ENCODE measurements at regions not wholly inside any gene's neighbourhood (a gene's known extent, or its start where the extent isn't known, plus 50 kb on each side); places are given as distances from the start of the nearest gene placed in this dataset.

- H3K4me3 ChIP-seq: no peak overlapping the region
- WGBS: 86% methylated on average over 3 of the region's 3 CpGs
- intact Hi-C loops (cut with DNase I): no loop called here
- no peaks in the 10 kb centered on the region for H3K9me3 ChIP-seq
- TF ChIP-seq POLR2A (IDR thresholded peaks at IDR 0.05) (no peak), POLR2AphosphoS5 (IDR thresholded peaks at IDR 0.05) (no peak)
- TF ChIP-seq, protein P1, sequence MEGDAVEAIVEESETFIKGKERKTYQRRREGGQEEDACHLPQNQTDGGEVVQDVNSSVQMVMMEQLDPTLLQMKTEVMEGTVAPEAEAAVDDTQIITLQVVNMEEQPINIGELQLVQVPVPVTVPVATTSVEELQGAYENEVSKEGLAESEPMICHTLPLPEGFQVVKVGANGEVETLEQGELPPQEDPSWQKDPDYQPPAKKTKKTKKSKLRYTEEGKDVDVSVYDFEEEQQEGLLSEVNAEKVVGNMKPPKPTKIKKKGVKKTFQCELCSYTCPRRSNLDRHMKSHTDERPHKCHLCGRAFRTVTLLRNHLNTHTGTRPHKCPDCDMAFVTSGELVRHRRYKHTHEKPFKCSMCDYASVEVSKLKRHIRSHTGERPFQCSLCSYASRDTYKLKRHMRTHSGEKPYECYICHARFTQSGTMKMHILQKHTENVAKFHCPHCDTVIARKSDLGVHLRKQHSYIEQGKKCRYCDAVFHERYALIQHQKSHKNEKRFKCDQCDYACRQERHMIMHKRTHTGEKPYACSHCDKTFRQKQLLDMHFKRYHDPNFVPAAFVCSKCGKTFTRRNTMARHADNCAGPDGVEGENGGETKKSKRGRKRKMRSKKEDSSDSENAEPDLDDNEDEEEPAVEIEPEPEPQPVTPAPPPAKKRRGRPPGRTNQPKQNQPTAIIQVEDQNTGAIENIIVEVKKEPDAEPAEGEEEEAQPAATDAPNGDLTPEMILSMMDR (IDR thresholded peaks at IDR 0.05): no peak
- no peaks in the 10 kb centered on the region for H3K4me1 ChIP-seq (replicated peaks)
- no peak for DNase-seq (ENCODE audit: low spot score)
- H3K36me3 ChIP-seq: no peaks in the 10 kb centered on the region
- H3K27me3 ChIP-seq (replicated peaks; ENCODE audit: insufficient read depth): no peaks in the 10 kb centered on the region
- no peak overlapping the region for H3K27ac ChIP-seq
These were observed 152.8 kb upstream of the PRLR start for GRCh38 chr5:35383041-35383440.

DNA sequence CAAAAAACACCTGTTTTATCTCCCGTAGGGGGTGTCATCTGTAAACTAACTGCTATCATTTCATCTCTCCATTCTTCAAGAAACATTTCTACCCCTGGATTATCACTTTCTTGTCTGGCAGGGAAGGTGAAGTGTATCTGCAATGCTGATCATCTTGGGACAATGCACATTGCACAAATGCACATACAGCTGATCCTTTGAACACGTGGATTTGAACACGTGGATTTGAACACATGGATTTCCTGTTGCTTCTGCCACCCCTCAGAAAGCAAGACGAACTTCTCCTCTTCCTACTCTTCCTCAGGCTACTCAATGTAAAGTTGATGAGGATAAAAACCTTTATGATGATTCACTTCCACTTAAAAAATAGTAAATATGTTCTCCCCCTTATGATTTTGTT lies 147.4 kb upstream of the PRLR start:
- Histone ChIP-seq H3K27ac (no peak overlapping the region), H3K4me3 (no peak overlapping the region), H3K9me3 (no peaks in the 10 kb centered on the region), H3K27me3 (replicated peaks; ENCODE audit: insufficient read depth) (no peaks in the 10 kb centered on the region), H3K4me1 (replicated peaks) (no peaks in the 10 kb centered on the region), H3K36me3 (no peaks in the 10 kb centered on the region)
- intact Hi-C loops (cut with DNase I): no loop called here
- no peak for DNase-seq (ENCODE audit: low spot score)
- 53% methylated on average over 4 of the region's 4 CpGs for WGBS
- TF ChIP-seq, protein P1 (IDR thresholded peaks at IDR 0.05): no peak
- TF ChIP-seq POLR2AphosphoS5 (IDR thresholded peaks at IDR 0.05): no peak
- no peak for TF ChIP-seq POLR2A (IDR thresholded peaks at IDR 0.05)

DNA sequence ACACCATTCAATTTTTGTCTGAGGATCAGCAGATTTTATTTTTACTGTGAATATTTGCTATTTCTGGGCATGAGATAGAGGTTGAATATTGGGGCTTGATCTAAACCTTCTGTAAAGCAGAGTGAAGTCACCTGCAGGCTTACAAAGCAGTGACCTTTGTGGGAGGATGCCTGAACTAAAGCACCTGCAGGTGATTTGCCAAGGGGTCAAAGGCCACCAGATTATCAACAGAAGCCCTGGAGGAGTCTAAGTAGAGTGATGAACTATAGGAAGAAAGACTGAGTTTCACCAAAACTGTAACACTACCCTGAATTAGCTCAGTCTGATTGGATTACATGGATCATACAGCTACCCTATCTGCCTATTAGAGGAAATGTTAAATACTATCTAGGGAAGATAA lies 144.3 kb upstream of the PRLR start:
- Histone ChIP-seq H3K36me3 (no peaks in the 10 kb centered on the region), H3K27ac (no peak overlapping the region), H3K4me1 (replicated peaks) (no peaks in the 10 kb centered on the region), H3K27me3 (replicated peaks; ENCODE audit: insufficient read depth) (no peaks in the 10 kb centered on the region), H3K4me3 (no peak overlapping the region), H3K9me3 (no peaks in the 10 kb centered on the region)
- DNase-seq (ENCODE audit: low spot score): no peak
- TF ChIP-seq, protein P1 (IDR thresholded peaks at IDR 0.05): no peak
- TF ChIP-seq POLR2AphosphoS5 (IDR thresholded peaks at IDR 0.05) (no peak), POLR2A (IDR thresholded peaks at IDR 0.05) (no peak)
- intact Hi-C loops (cut with DNase I): no loop called here

DNA sequence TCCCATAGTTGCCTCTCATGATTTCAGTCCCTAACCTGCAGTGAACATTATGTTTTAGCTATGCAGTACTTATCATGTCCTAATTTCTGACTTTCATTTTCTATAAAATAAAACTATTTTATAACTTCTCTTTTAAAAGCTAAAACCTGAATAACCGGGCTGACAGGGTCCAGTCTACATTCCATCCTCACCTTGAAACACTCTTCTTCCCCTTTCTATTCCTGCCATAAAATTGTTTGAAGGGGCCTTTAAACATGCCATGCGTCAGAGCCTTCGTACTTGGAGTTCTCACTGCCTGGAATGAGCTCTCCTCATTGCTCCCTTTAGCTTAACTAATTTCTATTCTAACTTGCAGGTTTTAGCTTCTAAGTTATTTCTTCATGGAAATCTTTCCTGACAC lies 143.0 kb upstream of the PRLR start:
- WGBS: 49% methylated on average over 3 of the region's 3 CpGs
- peak; percentile 16 for DNase-seq (ENCODE audit: low spot score)
- Histone ChIP-seq H3K9me3 (no peaks in the 10 kb centered on the region), H3K4me3 (no peak overlapping the region), H3K4me1 (replicated peaks) (no peaks in the 10 kb centered on the region), H3K36me3 (no peaks in the 10 kb centered on the region), H3K27ac (no peak overlapping the region), H3K27me3 (replicated peaks; ENCODE audit: insufficient read depth) (no peaks in the 10 kb centered on the region)
- TF ChIP-seq, protein P1 (IDR thresholded peaks at IDR 0.05): no peak
- TF ChIP-seq POLR2AphosphoS5 (IDR thresholded peaks at IDR 0.05): peak; percentile 38
- no peak for TF ChIP-seq POLR2A (IDR thresholded peaks at IDR 0.05)
- intact Hi-C loops (cut with DNase I): no loop called here

- TF ChIP-seq, protein P1 (IDR thresholded peaks at IDR 0.05): no peak
- TF ChIP-seq POLR2A (IDR thresholded peaks at IDR 0.05) (no peak), POLR2AphosphoS5 (IDR thresholded peaks at IDR 0.05) (no peak)
- Histone ChIP-seq H3K4me3 (no peak overlapping the region), H3K4me1 (replicated peaks) (no peaks in the 10 kb centered on the region), H3K36me3 (no peaks in the 10 kb centered on the region), H3K27me3 (replicated peaks; ENCODE audit: insufficient read depth) (no peaks in the 10 kb centered on the region), H3K27ac (no peak overlapping the region), H3K9me3 (no peaks in the 10 kb centered on the region)
- intact Hi-C loops (cut with DNase I): no loop called here
- no peak for DNase-seq (ENCODE audit: low spot score)
- 49% methylated on average over 2 of the region's 2 CpGs for WGBS
These were observed 142.2 kb upstream of the PRLR start for GRCh38 chr5:35372482-35372881.
